GM23338 (cell line): ENCODE measurements at regions not wholly inside any gene's neighbourhood (a gene's known extent, or its start where the extent isn't known, plus 50 kb on each side); places are given as distances from the start of the nearest gene placed in this dataset.

ENCODE experiments used
- ATAC-seq: fragments of 200-7000 bp; cut with Tn5 transposase; 3 replicates; pipeline ENCODE4 v1.9.1; 2020
- DNase-seq: peaks from one replicate; pipeline ENCODE4 v3.0.0-alpha.2; 2015; ENCODE audit warnings: low spot score
- H2AFZ ChIP-seq: fragments of 200-600 bp; sonication (generic); 2 replicates; pipeline ENCODE4 v1.8.0; 2016; ENCODE audit warnings: antibody characterized with exemption, mild to moderate bottlenecking, moderate library complexity
- H3F3A ChIP-seq: fragments of 200-600 bp; sonication (generic); replicated peaks from 2 replicates; pipeline ENCODE4 v1.8.0; 2017; ENCODE audit warnings: antibody characterized with exemption, mixed run types, low read depth
- H3K27ac ChIP-seq: fragments of 200-600 bp; sonication (generic); 2 replicates; pipeline ENCODE4 v1.6.1; 2016; ENCODE audit warnings: low read depth
- H3K27me3 ChIP-seq: fragments of 200-600 bp; sonication (generic); 2 replicates; pipeline ENCODE4 v1.8.0; 2016; ENCODE audit warnings: mild to moderate bottlenecking, mixed run types, moderate library complexity; ENCODE audit not compliant: insufficient read depth
- H3K36me3 ChIP-seq: fragments of 200-600 bp; sonication (generic); 2 replicates; pipeline ENCODE4 v1.8.0; 2016; ENCODE audit warnings: mild to moderate bottlenecking; ENCODE audit not compliant: insufficient read depth
- H3K4me1 ChIP-seq: fragments of 200-600 bp; sonication (generic); 2 replicates; pipeline ENCODE4 v1.8.0; 2016; ENCODE audit warnings: mild to moderate bottlenecking, moderate library complexity; ENCODE audit not compliant: insufficient read depth
- H3K4me2 ChIP-seq: fragments of 200-600 bp; sonication (generic); 2 replicates; pipeline ENCODE4 v1.7.1; 2017; ENCODE audit warnings: mixed run types
- H3K4me3 ChIP-seq: fragments of 200-600 bp; sonication (generic); 2 replicates; pipeline ENCODE4 v1.6.1; 2016; ENCODE audit warnings: mixed run types
- H3K79me2 ChIP-seq: fragments of 200-600 bp; sonication (generic); replicated peaks from 2 replicates; pipeline ENCODE4 v1.8.0; 2017; ENCODE audit warnings: mild to moderate bottlenecking; ENCODE audit not compliant: insufficient read depth
- H3K9me2 ChIP-seq: fragments of 200-600 bp; sonication (generic); 2 replicates; pipeline ENCODE4 v1.8.0; 2017; ENCODE audit not compliant: insufficient read depth
- H4K20me1 ChIP-seq: fragments of 200-600 bp; sonication (generic); replicated peaks from 2 replicates; pipeline ENCODE4 v1.8.0; 2017; ENCODE audit warnings: mild to moderate bottlenecking; ENCODE audit not compliant: insufficient read depth
- H3K27ac Mint-ChIP-seq: 2 replicates; pipeline ENCODE4 v1.8.0; 2020; ENCODE audit warnings: inconsistent platforms, mild to moderate bottlenecking, moderate library complexity, mixed read lengths
- H3K27me3 Mint-ChIP-seq: 3 replicates; pipeline ENCODE4 v1.8.0; 2022; ENCODE audit warnings: low read depth, mild to moderate bottlenecking, moderate library complexity, mixed read lengths, inconsistent platforms; ENCODE audit not compliant: insufficient read depth, poor library complexity
- H3K36me3 Mint-ChIP-seq: 3 replicates; pipeline ENCODE4 v1.8.0; 2021; ENCODE audit warnings: low read depth, mild to moderate bottlenecking, inconsistent platforms, moderate library complexity, mixed read lengths
- H3K4me1 Mint-ChIP-seq: 3 replicates; pipeline ENCODE4 v1.8.0; 2020; ENCODE audit warnings: mild to moderate bottlenecking, inconsistent platforms, mixed read lengths
- H3K4me3 Mint-ChIP-seq: 3 replicates; pipeline ENCODE4 v1.8.0; 2021; ENCODE audit warnings: moderate library complexity, mild to moderate bottlenecking, inconsistent platforms, mixed read lengths
- H3K9me3 Mint-ChIP-seq: 3 replicates; pipeline ENCODE4 v1.8.0; 2020; ENCODE audit warnings: moderate library complexity, mild to moderate bottlenecking, inconsistent platforms, mixed read lengths
- CREB1 ChIP-seq: fragments of 250-450 bp; sonication (Bioruptor Pico); IDR thresholded peaks from 2 replicates; pipeline ENCODE4 v1.5.0; 2020; ENCODE audit warnings: low read depth, mild to moderate bottlenecking, moderate library complexity
- ETS1 ChIP-seq: IDR thresholded peaks from 2 replicates; pipeline ENCODE4 v1.6.1; 2016; ENCODE audit warnings: antibody characterized with exemption
- EZH2 ChIP-seq: fragments of 200-600 bp; sonication (generic); IDR thresholded peaks from one replicate; pipeline ENCODE4 v1.8.0; 2017; ENCODE audit warnings: antibody characterized with exemption, mild to moderate bottlenecking, low read depth; ENCODE audit not compliant: unreplicated experiment
- EZH2phosphoT487 ChIP-seq: fragments of 200-600 bp; sonication (generic); IDR thresholded peaks from one replicate; pipeline ENCODE4 v1.8.1; 2018; ENCODE audit warnings: antibody characterized with exemption; ENCODE audit not compliant: unreplicated experiment
- JUNB ChIP-seq: IDR thresholded peaks from one replicate; pipeline ENCODE4 v1.6.1; 2016; ENCODE audit warnings: antibody characterized with exemption; ENCODE audit not compliant: unreplicated experiment
- NANOG ChIP-seq: IDR thresholded peaks from 2 replicates; pipeline ENCODE4 v1.6.1; 2016; ENCODE audit warnings: antibody characterized with exemption, borderline replicate concordance
- POLR2AphosphoS5 ChIP-seq: IDR thresholded peaks from 2 replicates; pipeline ENCODE4 v1.6.1; 2016; ENCODE audit warnings: antibody characterized with exemption, low read depth
- REST ChIP-seq: IDR thresholded peaks from one replicate; pipeline ENCODE4 v1.6.1; 2018; ENCODE audit warnings: antibody characterized with exemption; ENCODE audit not compliant: unreplicated experiment
- STAT1 ChIP-seq: IDR thresholded peaks from one replicate; pipeline ENCODE4 v1.6.1; 2016; ENCODE audit warnings: antibody characterized with exemption; ENCODE audit not compliant: unreplicated experiment
- ZNF114 ChIP-seq: fragments of 250-450 bp; sonication (Bioruptor Pico); IDR thresholded peaks from 2 replicates; pipeline ENCODE4 v1.5.0; 2020; ENCODE audit warnings: mild to moderate bottlenecking, moderate library complexity
- ZNF331 ChIP-seq: fragments of 250-450 bp; sonication (Bioruptor Pico); IDR thresholded peaks from 2 replicates; pipeline ENCODE4 v1.5.0; 2020; ENCODE audit warnings: low read depth, mild to moderate bottlenecking, moderate library complexity
- TF ChIP-seq, protein P1 (sequence below): fragments of 250-450 bp; sonication (Bioruptor Pico); IDR thresholded peaks from 2 replicates; pipeline ENCODE4 v1.5.0; 2020; ENCODE audit warnings: mild to moderate bottlenecking, moderate library complexity

- TF ChIP-seq ETS1 (no peak), EZH2 (no peak), REST (no peak), POLR2AphosphoS5 (no peak), CREB1 (no peak)
Observed at GRCh38 chr1:176285996-176286395, 78.9 kb upstream of the COP1 start (continued).

DNA sequence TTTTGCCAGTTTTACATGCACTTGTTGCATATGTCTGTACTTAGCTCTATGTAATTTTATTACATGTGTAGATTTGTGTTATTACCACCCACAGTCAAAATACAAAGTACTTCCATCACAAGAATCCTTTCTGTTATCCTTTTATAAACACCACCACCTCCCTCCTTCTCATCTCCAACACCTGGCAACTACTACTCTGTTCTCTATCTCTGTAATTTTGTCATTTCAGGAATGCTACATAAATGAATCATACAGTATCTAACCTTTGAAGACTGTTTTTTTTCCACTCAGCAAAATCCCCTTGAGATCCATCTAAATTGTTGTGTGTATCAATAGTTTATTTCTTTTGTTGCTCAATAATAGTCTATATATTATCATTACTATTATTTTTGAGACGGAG is 64.5 kb upstream of the COP1 start:
- no peak overlapping the region for H3K4me3 Mint-ChIP-seq
- TF ChIP-seq EZH2phosphoT487 (no peak), JUNB (no peak), ZNF114 (CRISPR knock-in tag) (no peak), STAT1 (no peak), ETS1 (no peak), NANOG (no peak), CREB1 (no peak), EZH2 (no peak), POLR2AphosphoS5 (no peak), ZNF331 (no peak)
- TF ChIP-seq, protein P1, sequence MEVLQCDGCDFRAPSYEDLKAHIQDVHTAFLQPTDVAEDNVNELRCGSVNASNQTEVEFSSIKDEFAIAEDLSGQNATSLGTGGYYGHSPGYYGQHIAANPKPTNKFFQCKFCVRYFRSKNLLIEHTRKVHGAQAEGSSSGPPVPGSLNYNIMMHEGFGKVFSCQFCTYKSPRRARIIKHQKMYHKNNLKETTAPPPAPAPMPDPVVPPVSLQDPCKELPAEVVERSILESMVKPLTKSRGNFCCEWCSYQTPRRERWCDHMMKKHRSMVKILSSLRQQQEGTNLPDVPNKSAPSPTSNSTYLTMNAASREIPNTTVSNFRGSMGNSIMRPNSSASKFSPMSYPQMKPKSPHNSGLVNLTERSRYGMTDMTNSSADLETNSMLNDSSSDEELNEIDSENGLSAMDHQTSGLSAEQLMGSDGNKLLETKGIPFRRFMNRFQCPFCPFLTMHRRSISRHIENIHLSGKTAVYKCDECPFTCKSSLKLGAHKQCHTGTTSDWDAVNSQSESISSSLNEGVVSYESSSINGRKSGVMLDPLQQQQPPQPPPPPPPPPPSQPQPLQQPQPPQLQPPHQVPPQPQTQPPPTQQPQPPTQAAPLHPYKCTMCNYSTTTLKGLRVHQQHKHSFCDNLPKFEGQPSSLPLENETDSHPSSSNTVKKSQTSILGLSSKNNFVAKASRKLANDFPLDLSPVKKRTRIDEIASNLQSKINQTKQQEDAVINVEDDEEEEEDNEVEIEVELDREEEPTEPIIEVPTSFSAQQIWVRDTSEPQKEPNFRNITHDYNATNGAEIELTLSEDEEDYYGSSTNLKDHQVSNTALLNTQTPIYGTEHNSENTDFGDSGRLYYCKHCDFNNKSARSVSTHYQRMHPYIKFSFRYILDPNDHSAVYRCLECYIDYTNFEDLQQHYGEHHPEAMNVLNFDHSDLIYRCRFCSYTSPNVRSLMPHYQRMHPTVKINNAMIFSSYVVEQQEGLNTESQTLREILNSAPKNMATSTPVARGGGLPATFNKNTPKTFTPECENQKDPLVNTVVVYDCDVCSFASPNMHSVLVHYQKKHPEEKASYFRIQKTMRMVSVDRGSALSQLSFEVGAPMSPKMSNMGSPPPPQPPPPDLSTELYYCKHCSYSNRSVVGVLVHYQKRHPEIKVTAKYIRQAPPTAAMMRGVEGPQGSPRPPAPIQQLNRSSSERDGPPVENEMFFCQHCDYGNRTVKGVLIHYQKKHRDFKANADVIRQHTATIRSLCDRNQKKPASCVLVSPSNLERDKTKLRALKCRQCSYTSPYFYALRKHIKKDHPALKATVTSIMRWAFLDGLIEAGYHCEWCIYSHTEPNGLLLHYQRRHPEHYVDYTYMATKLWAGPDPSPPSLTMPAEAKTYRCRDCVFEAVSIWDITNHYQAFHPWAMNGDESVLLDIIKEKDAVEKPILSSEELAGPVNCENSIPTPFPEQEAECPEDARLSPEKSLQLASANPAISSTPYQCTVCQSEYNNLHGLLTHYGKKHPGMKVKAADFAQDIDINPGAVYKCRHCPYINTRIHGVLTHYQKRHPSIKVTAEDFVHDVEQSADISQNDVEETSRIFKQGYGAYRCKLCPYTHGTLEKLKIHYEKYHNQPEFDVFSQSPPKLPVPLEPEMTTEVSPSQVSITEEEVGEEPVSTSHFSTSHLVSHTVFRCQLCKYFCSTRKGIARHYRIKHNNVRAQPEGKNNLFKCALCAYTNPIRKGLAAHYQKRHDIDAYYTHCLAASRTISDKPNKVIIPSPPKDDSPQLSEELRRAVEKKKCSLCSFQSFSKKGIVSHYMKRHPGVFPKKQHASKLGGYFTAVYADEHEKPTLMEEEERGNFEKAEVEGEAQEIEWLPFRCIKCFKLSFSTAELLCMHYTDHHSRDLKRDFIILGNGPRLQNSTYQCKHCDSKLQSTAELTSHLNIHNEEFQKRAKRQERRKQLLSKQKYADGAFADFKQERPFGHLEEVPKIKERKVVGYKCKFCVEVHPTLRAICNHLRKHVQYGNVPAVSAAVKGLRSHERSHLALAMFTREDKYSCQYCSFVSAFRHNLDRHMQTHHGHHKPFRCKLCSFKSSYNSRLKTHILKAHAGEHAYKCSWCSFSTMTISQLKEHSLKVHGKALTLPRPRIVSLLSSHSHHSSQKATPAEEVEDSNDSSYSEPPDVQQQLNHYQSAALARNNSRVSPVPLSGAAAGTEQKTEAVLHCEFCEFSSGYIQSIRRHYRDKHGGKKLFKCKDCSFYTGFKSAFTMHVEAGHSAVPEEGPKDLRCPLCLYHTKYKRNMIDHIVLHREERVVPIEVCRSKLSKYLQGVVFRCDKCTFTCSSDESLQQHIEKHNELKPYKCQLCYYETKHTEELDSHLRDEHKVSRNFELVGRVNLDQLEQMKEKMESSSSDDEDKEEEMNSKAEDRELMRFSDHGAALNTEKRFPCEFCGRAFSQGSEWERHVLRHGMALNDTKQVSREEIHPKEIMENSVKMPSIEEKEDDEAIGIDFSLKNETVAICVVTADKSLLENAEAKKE (CRISPR knock-in tag) = no peak

More for the DNA sequence above, 64.5 kb upstream of the COP1 start:
- Mint-ChIP-seq H3K9me3 (no peaks in the 10 kb centered on the region), H3K27me3 (no peaks in the 10 kb centered on the region), H3K27ac (no peak overlapping the region), H3K4me1 (no peaks in the 10 kb centered on the region), H3K36me3 (no peaks in the 10 kb centered on the region)
- Histone ChIP-seq H3K36me3 (no peaks in the 10 kb centered on the region), H3K27ac (no peak overlapping the region), H3K4me3 (no peak overlapping the region), H3K79me2 (no peaks in the 10 kb centered on the region), H2AFZ (no peak overlapping the region), H3K4me1 (no peaks in the 10 kb centered on the region), H3K9me2 (no peaks in the 10 kb centered on the region), H3K4me2 (no peak overlapping the region), H3F3A (no peaks in the 10 kb centered on the region), H3K27me3 (no peaks in the 10 kb centered on the region), H4K20me1 (no peaks in the 10 kb centered on the region)
- ATAC-seq (no peak), DNase-seq (no peak)
